ENCODE measurements at regions not wholly inside any gene's neighbourhood (a gene's known extent, or its start where the extent isn't known, plus 50 kb on each side); places are given as distances from the start of the nearest gene placed in this dataset.
"Not testable (repeated sequence)": the region's sequence is repeated elsewhere in the genome, so short reads cannot be mapped to it uniquely, and the experiment has no call there.

GRCh38 chr2:212893216-212893615 lies 258.2 kb downstream of the IKZF2 start:
- no peak for DNase-seq (ENCODE audit: extremely low spot score)
- ChIA-PET POLR2A (no interaction called here), CTCF (interaction anchor here (0.9 to 2.3 kb wide), 4 partner anchors 10 to 74 kb away, joined by 3 to 11 read pairs (median 3); no protein-coding TSS in a partner anchor)
- TF ChIP-seq, protein P1, sequence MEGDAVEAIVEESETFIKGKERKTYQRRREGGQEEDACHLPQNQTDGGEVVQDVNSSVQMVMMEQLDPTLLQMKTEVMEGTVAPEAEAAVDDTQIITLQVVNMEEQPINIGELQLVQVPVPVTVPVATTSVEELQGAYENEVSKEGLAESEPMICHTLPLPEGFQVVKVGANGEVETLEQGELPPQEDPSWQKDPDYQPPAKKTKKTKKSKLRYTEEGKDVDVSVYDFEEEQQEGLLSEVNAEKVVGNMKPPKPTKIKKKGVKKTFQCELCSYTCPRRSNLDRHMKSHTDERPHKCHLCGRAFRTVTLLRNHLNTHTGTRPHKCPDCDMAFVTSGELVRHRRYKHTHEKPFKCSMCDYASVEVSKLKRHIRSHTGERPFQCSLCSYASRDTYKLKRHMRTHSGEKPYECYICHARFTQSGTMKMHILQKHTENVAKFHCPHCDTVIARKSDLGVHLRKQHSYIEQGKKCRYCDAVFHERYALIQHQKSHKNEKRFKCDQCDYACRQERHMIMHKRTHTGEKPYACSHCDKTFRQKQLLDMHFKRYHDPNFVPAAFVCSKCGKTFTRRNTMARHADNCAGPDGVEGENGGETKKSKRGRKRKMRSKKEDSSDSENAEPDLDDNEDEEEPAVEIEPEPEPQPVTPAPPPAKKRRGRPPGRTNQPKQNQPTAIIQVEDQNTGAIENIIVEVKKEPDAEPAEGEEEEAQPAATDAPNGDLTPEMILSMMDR (IDR thresholded peaks at IDR 0.05; ENCODE audit: control extremely low read depth, extremely low read depth, low read depth, missing control alignments) = no peak

DNA sequence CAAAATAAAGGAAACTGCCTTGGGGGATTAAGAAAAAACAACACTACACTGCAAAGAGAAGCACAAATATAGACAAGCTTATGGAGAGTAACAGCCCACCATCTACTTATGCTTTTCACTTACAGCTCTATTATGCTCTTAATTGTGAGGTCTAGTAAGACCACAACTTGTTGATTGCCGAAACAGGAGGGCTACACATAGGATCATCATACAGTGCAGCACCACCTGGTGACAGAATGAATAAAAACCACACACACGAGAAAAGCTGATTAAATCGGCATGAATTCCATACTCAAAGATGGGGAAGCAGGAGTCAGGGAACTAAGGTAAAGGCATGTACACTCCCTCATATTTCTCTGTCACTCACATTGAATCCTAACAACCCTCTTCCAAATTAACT lies 259.2 kb downstream of the IKZF2 start:
- no peak for DNase-seq (ENCODE audit: extremely low spot score)
- CTCF ChIA-PET = interaction anchor here (0.6 to 2.3 kb wide), 10 partner anchors 11 to 1039 kb away, joined by 3 to 11 read pairs (median 3); no protein-coding TSS in a partner anchor
- TF ChIP-seq, protein P1 (IDR thresholded peaks at IDR 0.05; ENCODE audit: control extremely low read depth, extremely low read depth, low read depth, missing control alignments) = no peak
- POLR2A ChIA-PET = no interaction called here

GRCh38 chr2:212891580-212891979 lies 259.8 kb downstream of the IKZF2 start:
- no peak for DNase-seq (ENCODE audit: extremely low spot score)
- ChIA-PET CTCF (interaction anchor here (0.6 to 2.3 kb wide), 12 partner anchors 9 to 1039 kb away, joined by 3 to 11 read pairs (median 4); no protein-coding TSS in a partner anchor), POLR2A (no interaction called here)
- TF ChIP-seq, protein P1 (IDR thresholded peaks at IDR 0.05; ENCODE audit: control extremely low read depth, extremely low read depth, low read depth, missing control alignments) = no peak

DNA sequence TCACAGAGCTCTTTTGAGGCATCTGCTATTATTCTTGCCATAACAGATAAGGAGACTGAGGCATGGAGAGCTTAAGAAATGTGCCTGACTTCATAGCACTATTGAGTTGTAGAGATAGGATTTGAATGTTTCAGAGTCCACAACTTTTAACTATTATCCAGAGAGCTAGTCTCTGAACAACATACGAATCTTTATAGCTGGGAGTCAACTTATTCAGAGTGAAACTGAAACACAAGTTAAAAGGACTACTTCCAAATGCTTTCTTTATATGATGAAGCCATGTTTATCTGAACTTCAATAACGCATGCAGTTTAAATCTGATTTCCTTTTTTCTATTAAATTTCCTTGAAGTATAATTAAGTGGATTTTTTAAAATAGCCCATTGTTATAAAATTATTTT lies 268.8 kb downstream of the IKZF2 start:
- CTCF ChIA-PET = interaction anchor here (0.8 to 1.5 kb wide), 2 partner anchors 9 to 33 kb away, joined by 3 to 4 read pairs; no protein-coding TSS in a partner anchor
- TF ChIP-seq, protein P1 (IDR thresholded peaks at IDR 0.05; ENCODE audit: control extremely low read depth, extremely low read depth, low read depth, missing control alignments) = no peak
- POLR2A ChIA-PET = no interaction called here
- DNase-seq (ENCODE audit: extremely low spot score) = no peak

DNA sequence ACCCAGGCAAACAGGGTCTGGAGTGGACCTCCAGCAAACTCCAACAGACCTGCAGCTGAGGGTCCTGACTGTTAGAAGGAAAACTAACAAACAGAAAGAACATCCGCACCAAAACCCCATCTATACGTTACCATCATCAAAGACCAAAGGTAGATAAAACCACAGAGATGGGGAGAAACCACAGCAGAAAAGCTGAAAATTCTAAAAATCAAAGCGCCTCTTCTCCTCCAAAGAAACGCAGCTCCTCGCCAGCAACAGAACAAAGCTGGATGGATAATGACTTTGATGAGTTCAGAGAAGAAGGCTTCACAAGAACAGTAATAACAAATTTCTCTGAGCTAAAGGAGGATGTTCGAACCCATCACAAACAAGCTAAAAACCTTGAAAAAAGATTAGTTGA lies 274.9 kb downstream of the IKZF2 start:
- DNase-seq (ENCODE audit: extremely low spot score); POLR2A ChIA-PET: not testable (repeated sequence)
- CTCF ChIA-PET = interaction anchor here (1.0 kb wide), 1 partner anchor 12 kb away, joined by 3 read pairs; no protein-coding TSS in a partner anchor

- DNase-seq (ENCODE audit: extremely low spot score); POLR2A ChIA-PET: not testable (repeated sequence)
- CTCF ChIA-PET = interaction anchor here (1.0 to 1.1 kb wide), 2 partner anchors 12 to 42 kb away, joined by 3 read pairs; no protein-coding TSS in a partner anchor
Measured at GRCh38 chr2:212875950-212876349, 275.5 kb downstream of the IKZF2 start.

DNA sequence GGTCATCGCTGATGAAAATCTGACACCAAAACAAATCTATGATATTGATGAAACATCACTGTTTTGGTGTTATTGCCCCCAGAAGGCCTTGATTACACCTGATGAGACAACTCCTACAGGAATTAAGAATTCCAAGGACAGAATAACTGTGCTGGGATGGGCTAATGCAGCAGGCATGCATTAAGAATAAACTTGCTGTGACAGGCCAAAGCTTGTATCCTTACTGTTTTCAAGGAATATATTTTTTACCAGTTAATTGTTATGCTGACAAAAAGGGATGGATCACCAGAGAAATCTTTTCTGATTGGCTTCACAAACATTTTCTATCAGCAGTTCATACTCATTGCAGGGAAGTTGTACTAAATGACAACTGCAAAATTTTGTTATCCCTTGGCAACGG lies 278.2 kb downstream of the IKZF2 start:
- ChIA-PET POLR2A (no interaction called here), CTCF (no interaction called here)
- DNase-seq (ENCODE audit: extremely low spot score) = no peak
- TF ChIP-seq, protein P1 (IDR thresholded peaks at IDR 0.05; ENCODE audit: control extremely low read depth, extremely low read depth, low read depth, missing control alignments) = no peak

- no peak for DNase-seq (ENCODE audit: extremely low spot score)
- TF ChIP-seq, protein P1 (IDR thresholded peaks at IDR 0.05; ENCODE audit: control extremely low read depth, extremely low read depth, low read depth, missing control alignments) = no peak
- POLR2A ChIA-PET = no interaction called here
- CTCF ChIA-PET = no interaction called here
Measured at GRCh38 chr2:212871597-212871996, 279.8 kb downstream of the IKZF2 start.
